ENCODE measurements at regions not wholly inside any gene's neighbourhood (a gene's known extent, or its start where the extent isn't known, plus 50 kb on each side); places are given as distances from the start of the nearest gene placed in this dataset.
"Not testable (repeated sequence)": the region's sequence is repeated elsewhere in the genome, so short reads cannot be mapped to it uniquely, and the experiment has no call there.

DNA sequence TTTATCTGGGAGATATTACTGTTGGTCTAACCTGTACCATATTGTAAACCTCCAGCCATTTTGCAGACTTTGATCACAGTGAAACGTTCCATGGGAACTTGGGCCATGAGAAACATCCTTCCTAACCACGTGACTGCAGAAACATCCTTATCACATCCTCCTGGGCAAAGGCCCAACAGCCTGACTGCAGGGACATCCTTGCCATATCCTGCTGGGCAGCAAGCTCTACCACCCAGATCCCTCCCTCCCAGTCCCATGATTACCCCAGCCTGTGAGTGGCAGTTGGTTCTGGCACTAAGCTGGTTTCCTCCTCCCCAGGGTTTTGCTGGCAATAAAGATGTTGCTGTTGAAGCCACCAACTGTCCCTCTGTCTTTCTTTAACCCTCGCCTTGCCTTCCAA, 201.2 kb downstream of the POTEC start:
- not testable (repeated sequence) for H3K4me3 ChIP-seq (ENCODE audit: low read length); H3K4me1 ChIP-seq (ENCODE audit: control insufficient read depth, insufficient read depth, low read length); H3K9me3 ChIP-seq (ENCODE audit: control insufficient read depth, low read depth, low read length); H3K36me3 ChIP-seq (ENCODE audit: control insufficient read depth, insufficient read depth, low read length); DNase-seq; H3K27me3 ChIP-seq (ENCODE audit: control insufficient read depth, insufficient read depth, low read length); H3K27ac ChIP-seq (ENCODE audit: low read length)
- no CpG with 5 or more reads among the region's 3 CpGs for WGBS (ENCODE audit: insufficient coverage, low lambda C conversion rate)

DNA sequence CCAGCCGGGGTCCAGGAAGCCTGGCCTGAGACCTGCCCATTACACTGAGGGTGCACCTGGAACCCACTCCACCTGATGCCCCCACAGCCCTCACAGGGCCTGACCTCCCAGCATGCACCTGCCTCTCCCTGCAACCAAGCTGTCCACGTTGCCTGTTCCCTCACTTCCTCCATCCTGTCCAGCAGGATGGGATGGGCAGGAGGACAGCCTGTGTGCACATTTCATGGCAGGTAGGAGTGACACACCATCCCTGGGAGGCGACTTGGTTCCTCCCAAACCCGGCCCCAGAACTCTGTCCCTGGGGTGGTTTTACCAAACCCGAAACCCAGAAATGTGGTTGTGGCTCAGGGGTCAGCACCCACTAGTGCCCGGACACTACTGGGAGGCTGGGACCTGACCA, 203.8 kb upstream of the ZNF519 start:
- not testable (repeated sequence) for H3K27ac ChIP-seq (ENCODE audit: low read length); DNase-seq; H3K9me3 ChIP-seq (ENCODE audit: control insufficient read depth, low read depth, low read length); H3K36me3 ChIP-seq (ENCODE audit: control insufficient read depth, insufficient read depth, low read length); H3K4me1 ChIP-seq (ENCODE audit: control insufficient read depth, insufficient read depth, low read length); H3K27me3 ChIP-seq (ENCODE audit: control insufficient read depth, insufficient read depth, low read length); H3K4me3 ChIP-seq (ENCODE audit: low read length)
- WGBS (ENCODE audit: insufficient coverage, low lambda C conversion rate): no CpG with 5 or more reads among the region's 6 CpGs

GRCh38 chr18:14321217-14321616, 189.0 kb upstream of the ZNF519 start:
- not testable (repeated sequence) for H3K27me3 ChIP-seq (ENCODE audit: control insufficient read depth, insufficient read depth, low read length); DNase-seq; H3K4me1 ChIP-seq (ENCODE audit: control insufficient read depth, insufficient read depth, low read length); H3K4me3 ChIP-seq (ENCODE audit: low read length); H3K36me3 ChIP-seq (ENCODE audit: control insufficient read depth, insufficient read depth, low read length); H3K27ac ChIP-seq (ENCODE audit: low read length); H3K9me3 ChIP-seq (ENCODE audit: control insufficient read depth, low read depth, low read length)
- no CpG with 5 or more reads among the region's 4 CpGs for WGBS (ENCODE audit: insufficient coverage, low lambda C conversion rate)

GRCh38 chr18:14301255-14301654, 169.0 kb upstream of the ZNF519 start:
- H3K27ac ChIP-seq (ENCODE audit: low read length): not testable (repeated sequence)
- WGBS (ENCODE audit: insufficient coverage, low lambda C conversion rate): no CpG with 5 or more reads among the region's 7 CpGs

GRCh38 chr18:14295081-14295480, 162.8 kb upstream of the ZNF519 start:
- H3K9me3 ChIP-seq (ENCODE audit: control insufficient read depth, low read depth, low read length); H3K27ac ChIP-seq (ENCODE audit: low read length); DNase-seq; H3K27me3 ChIP-seq (ENCODE audit: control insufficient read depth, insufficient read depth, low read length); H3K4me1 ChIP-seq (ENCODE audit: control insufficient read depth, insufficient read depth, low read length); H3K4me3 ChIP-seq (ENCODE audit: low read length); H3K36me3 ChIP-seq (ENCODE audit: control insufficient read depth, insufficient read depth, low read length): not testable (repeated sequence)
- no CpG with 5 or more reads among the region's 3 CpGs for WGBS (ENCODE audit: insufficient coverage, low lambda C conversion rate)

More at GRCh38 chr18:14301255-14301654, 169.0 kb upstream of the ZNF519 start:
- H3K4me1 ChIP-seq (ENCODE audit: control insufficient read depth, insufficient read depth, low read length); H3K27me3 ChIP-seq (ENCODE audit: control insufficient read depth, insufficient read depth, low read length); H3K4me3 ChIP-seq (ENCODE audit: low read length); H3K9me3 ChIP-seq (ENCODE audit: control insufficient read depth, low read depth, low read length); H3K36me3 ChIP-seq (ENCODE audit: control insufficient read depth, insufficient read depth, low read length); DNase-seq: not testable (repeated sequence)

DNA sequence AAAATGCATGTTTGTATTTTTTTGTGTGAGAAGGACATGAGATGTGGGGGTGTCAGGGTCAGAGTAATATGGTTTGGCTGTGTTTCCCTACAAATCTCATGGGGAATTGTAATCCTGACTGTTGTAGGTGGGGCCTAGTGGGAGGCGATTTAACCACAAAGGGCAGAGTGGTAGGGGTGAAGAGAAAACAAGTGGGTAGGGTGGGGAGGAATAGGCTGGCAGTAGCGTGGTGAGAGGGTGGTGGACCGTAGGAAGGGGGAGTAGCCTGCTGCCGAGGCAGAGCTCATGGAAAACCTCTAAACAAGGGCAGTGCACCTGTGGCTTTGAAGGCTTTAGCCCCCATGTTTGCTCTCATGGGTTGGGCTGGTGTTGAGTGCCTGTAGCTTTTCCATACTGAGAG, 152.8 kb upstream of the ZNF519 start:
- H3K27me3 ChIP-seq (ENCODE audit: control insufficient read depth, insufficient read depth, low read length): no peaks in the 10 kb centered on the region
- no peaks in the 10 kb centered on the region for H3K4me1 ChIP-seq (ENCODE audit: control insufficient read depth, insufficient read depth, low read length)
- DNase-seq: no peak
- H3K36me3 ChIP-seq (ENCODE audit: control insufficient read depth, insufficient read depth, low read length): no peaks in the 10 kb centered on the region
- H3K27ac ChIP-seq (ENCODE audit: low read length): no peak overlapping the region
- H3K9me3 ChIP-seq (ENCODE audit: control insufficient read depth, low read depth, low read length): no peaks in the 10 kb centered on the region
- H3K4me3 ChIP-seq (ENCODE audit: low read length): no peak overlapping the region
- no CpG with 5 or more reads among the region's 4 CpGs for WGBS (ENCODE audit: insufficient coverage, low lambda C conversion rate)

- WGBS (ENCODE audit: insufficient coverage, low lambda C conversion rate): no CpG with 5 or more reads among the region's 1 CpG
- H3K9me3 ChIP-seq (ENCODE audit: control insufficient read depth, low read depth, low read length); H3K27me3 ChIP-seq (ENCODE audit: control insufficient read depth, insufficient read depth, low read length); H3K36me3 ChIP-seq (ENCODE audit: control insufficient read depth, insufficient read depth, low read length); H3K27ac ChIP-seq (ENCODE audit: low read length); H3K4me1 ChIP-seq (ENCODE audit: control insufficient read depth, insufficient read depth, low read length); H3K4me3 ChIP-seq (ENCODE audit: low read length); DNase-seq: not testable (repeated sequence)
Measured at GRCh38 chr18:14275391-14275790, 143.2 kb upstream of the ZNF519 start.

GRCh38 chr18:14265637-14266410, 133.6 kb upstream of the ZNF519 start:
- H3K27ac ChIP-seq (ENCODE audit: low read length); H3K36me3 ChIP-seq (ENCODE audit: control insufficient read depth, insufficient read depth, low read length); DNase-seq; H3K4me3 ChIP-seq (ENCODE audit: low read length); H3K4me1 ChIP-seq (ENCODE audit: control insufficient read depth, insufficient read depth, low read length); H3K9me3 ChIP-seq (ENCODE audit: control insufficient read depth, low read depth, low read length); H3K27me3 ChIP-seq (ENCODE audit: control insufficient read depth, insufficient read depth, low read length): not testable (repeated sequence)
- no CpG with 5 or more reads among the region's 6 CpGs for WGBS (ENCODE audit: insufficient coverage, low lambda C conversion rate)

DNA sequence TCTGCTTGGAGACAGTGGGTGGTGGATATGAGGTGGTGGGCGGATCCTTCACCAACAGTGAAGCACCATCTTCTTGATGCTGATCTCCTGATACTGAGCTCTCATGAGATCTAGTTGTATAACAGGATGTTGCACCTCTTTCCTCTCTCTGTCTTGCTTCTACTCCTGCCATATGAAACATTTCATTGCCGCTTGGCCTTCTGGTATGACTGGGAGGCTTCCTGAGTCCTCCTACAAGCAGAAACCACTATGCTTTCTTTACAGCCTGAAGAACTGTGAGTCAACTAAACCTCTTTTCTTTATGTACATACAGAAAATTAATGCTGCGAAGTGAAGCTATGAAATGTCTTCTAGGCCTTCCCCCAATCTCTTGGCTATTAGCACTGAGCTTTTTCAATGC, 130.6 kb upstream of the ZNF519 start:
- WGBS (ENCODE audit: insufficient coverage, low lambda C conversion rate): 100% methylated on average over 1 of the region's 3 CpGs
- H3K27ac ChIP-seq (ENCODE audit: low read length); H3K4me1 ChIP-seq (ENCODE audit: control insufficient read depth, insufficient read depth, low read length); H3K27me3 ChIP-seq (ENCODE audit: control insufficient read depth, insufficient read depth, low read length); H3K4me3 ChIP-seq (ENCODE audit: low read length); H3K9me3 ChIP-seq (ENCODE audit: control insufficient read depth, low read depth, low read length); H3K36me3 ChIP-seq (ENCODE audit: control insufficient read depth, insufficient read depth, low read length); DNase-seq: not testable (repeated sequence)

GRCh38 chr18:14250084-14250677, 117.9 kb upstream of the ZNF519 start:
- not testable (repeated sequence) for H3K4me1 ChIP-seq (ENCODE audit: control insufficient read depth, insufficient read depth, low read length); DNase-seq; H3K4me3 ChIP-seq (ENCODE audit: low read length); H3K36me3 ChIP-seq (ENCODE audit: control insufficient read depth, insufficient read depth, low read length); H3K9me3 ChIP-seq (ENCODE audit: control insufficient read depth, low read depth, low read length); H3K27ac ChIP-seq (ENCODE audit: low read length); H3K27me3 ChIP-seq (ENCODE audit: control insufficient read depth, insufficient read depth, low read length)
- no CpG with 5 or more reads among the region's 5 CpGs for WGBS (ENCODE audit: insufficient coverage, low lambda C conversion rate)

DNA sequence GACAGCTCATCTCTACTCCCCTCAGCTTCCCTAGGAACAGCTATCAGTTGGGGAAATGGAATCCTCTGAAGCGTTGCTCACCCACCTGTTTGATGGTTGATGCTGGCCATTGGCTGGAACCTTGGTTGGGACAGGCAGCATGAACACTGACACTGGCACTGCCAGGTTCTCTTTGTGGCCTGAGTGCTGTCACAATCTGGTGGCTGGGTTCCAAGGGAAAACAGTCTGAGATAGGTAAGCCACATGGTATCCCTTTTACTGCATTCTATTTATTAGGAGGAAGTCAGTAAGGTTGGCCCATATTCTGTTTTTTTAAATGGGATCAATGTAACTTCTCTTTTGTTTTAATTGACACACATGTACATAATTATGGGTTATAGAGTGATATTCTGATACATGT, 107.0 kb upstream of the ZNF519 start:
- H3K9me3 ChIP-seq (ENCODE audit: control insufficient read depth, low read depth, low read length); DNase-seq; H3K36me3 ChIP-seq (ENCODE audit: control insufficient read depth, insufficient read depth, low read length); H3K4me3 ChIP-seq (ENCODE audit: low read length); H3K27ac ChIP-seq (ENCODE audit: low read length); H3K27me3 ChIP-seq (ENCODE audit: control insufficient read depth, insufficient read depth, low read length); H3K4me1 ChIP-seq (ENCODE audit: control insufficient read depth, insufficient read depth, low read length): not testable (repeated sequence)
- no CpG with 5 or more reads among the region's 1 CpG for WGBS (ENCODE audit: insufficient coverage, low lambda C conversion rate)
